HT1080 (cell line): ENCODE measurements at regions not wholly inside any gene's neighbourhood (a gene's known extent, or its start where the extent isn't known, plus 50 kb on each side); places are given as distances from the start of the nearest gene placed in this dataset.

Experiments used
- DNase-seq: peaks from one replicate; pipeline ENCODE4 v3.0.0-alpha.2; 2015; ENCODE audit warnings: low read depth

DNA sequence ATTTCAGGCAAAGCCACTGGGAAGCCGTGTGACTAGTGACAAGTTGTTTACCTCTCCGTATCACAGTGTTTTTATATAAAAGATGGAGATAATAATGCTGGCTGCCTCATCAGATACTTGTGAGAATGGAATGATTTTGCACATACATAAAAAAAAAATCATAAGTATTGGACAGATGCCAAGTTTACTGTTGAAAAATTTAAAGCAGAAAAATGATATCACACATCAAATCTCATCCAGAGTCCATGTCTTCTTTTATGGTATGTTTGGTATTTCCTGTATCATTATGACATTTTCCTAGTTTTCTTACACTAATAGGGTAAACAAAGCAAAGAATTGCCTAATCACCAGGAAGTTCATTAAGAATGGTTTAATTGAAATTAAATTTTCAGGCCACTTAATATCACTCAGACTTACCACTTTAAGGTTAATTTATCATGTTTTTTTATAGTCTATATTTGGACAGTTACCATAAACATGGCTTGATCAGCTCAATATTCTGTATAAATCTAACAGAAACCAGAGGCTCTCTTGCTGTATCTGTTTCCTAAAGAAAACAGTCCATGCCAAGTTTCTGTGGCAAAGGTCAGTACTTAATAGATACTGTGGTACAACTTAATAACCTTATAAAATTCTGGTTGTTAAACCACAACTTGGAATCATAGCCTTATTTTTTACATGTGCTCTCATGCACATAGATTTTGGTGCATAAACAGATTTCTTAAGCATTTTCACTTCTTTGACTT, 656.5 kb upstream of the RIOK2 start:
- DNase-seq, result no peak

DNA sequence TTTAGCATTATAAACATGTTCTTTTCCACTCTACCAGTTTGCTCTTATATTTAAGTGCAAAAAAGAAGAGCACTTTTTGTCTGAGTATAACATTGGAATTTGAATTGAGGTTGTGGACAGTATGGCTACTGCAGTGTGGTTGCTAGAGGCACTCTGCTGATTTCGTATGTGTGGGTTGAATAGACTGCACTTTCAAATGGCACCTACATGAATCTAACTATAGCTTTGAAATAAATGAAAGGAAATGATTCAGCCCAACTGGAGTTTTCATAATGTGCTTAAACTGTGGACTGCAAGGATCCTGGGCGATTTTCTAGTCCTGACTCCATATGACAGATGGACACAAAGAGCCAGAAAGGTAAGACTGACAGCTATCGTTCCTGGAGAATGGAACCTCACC, 657.6 kb upstream of the RIOK2 start:
- DNase-seq, result peak; percentile 35

DNA sequence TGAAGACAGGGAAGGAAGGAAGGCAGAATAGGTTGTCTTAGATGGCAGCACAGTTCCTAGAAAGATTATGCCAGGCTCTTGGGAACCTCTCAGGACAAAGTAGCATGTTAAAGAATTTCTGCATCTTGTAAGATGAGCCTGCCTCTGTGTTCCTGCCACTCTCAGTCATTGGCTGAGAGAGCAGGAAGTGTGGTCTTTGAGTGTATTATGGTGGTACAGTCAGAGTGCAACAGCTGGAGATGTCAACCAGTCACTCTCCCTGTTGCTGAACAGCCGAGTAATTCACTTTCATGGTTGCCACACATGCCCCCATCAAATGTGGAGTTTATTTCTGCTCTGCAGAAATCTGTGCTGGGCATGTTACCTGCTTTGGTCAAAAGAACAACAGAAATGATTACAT, 659.6 kb upstream of the RIOK2 start:
- DNase-seq, result no peak

DNA sequence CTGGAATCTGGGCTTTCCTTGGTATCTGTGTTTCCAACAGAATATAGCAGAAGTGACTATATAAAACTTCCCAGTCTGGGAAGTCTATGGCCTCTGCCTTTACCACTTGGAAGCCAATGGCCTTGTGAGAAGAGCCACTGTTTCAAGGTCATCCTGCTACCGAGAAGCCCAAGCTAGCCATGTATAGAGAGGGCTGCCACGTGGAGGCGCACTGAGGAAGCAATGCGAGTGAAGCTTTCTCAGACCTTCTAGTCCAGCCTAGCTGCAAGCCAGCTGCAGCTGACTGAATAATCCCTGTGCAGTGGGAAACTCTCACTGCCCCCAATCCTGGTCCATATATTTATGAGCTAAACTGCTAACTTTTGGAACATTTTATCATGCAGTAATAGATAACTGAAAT, 661.8 kb upstream of the RIOK2 start:
- DNase-seq, result no peak

DNA sequence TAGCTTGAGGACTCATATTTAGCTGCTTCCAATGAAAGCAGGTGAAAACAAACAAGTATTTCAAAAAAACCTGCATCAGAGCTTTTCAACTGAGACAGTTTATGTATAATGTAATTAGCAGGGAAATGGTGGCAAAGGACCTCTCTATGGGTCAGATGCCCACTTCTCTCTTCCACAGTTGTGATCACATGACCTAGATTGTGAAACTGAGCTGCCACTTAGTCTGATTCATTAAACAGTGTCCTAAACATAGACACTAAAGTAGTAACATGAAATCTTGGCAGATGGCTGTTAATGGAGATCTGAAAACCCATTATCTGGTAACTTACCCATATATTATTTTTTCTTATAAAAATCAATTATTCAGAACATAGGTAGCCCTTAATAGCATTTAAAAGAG, 663.6 kb upstream of the RIOK2 start:
- DNase-seq, result no peak

DNA sequence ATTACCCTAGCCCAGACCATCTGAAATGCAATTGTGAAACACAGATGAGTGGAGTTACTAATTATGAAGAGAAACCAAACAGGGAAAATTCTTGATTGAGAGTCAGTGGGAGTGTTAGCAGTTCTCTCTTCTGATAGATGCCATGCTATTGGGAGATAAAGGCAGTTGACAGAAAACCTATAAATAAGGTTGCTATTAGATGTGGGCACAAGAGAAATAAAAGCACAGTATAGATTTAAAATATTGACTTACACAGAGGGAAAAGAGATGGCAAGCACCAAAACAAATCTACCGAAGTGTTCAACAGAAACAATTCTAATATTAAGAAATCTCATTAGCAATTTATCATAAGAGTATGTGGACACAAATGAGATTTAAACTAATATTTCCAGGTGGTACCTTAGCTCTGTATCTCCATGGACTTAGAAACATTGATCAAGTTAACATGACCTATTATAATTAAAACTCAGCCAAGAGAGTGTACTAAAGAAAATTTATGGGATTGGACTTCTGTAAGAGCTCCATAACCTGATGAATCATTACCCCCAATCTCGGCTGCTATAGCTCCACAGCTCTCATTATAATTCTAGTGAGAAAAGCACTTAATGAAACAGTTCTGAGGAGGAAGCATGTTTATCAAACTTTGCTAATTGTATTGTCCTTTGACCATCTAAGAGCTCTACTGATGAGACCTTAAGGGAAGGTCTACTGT, 665.0 kb upstream of the RIOK2 start:
- DNase-seq, result no peak

DNA sequence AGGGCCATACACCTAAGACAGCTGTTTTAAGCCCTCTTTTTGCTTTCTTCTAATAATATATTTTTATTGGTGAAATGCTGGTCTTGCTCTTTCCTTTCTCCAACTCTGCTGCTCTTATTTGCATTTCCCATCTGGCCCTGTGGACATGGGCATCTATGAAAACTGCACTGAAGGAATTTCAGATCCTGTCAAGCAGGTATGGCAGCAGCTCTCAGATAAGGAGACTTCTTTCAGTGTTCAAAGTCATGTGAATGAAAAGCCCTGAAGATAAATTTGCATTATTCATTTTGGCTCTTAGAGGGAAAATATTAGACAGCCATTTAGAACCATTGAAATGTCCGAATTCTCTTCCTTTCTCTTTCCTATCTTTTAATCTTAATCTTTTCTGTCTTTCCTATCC, 668.0 kb upstream of the RIOK2 start:
- DNase-seq, result no peak

DNA sequence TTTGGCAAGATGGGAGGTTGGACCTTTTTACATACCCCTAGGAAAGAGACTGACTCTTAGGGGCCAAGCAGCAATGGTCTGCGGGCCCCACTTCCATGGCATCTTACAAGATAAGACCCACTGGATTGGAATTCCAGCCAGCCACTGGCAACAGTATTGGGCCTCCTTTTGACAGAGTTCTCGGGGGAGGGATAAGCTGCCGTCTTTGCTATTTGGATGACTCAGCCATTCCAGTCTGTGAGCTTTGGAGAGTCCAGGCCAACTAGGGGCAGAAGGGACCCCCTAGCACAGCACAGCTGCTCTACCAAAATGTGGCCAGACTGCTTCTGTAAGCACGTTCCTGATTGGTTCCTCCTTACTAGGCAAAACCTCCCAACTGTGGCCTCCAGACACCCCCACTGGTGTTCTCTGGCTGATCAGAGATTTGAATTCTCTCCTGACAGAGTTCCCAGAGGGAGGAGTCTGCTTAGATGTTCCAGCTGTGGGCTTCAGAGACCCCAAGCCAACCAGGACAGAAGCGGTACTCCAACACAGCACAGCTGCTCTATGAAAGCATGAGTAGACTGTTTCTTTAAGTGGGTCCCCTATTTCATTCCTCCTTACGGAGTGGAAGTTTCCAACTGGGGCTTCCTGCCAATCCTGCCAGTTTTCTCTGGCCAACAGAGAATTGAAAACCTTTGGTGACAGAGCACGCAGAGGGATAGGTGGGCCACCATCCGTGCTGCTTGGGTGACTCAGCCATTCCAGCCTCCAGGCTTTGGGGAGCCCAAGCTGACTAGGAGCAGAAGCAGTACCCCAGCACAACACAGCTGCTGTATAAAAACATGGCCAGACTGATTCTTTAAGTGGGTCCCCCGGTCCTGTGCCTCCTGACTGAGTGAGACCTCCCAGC, 672.1 kb upstream of the RIOK2 start:
- DNase-seq, result peak; percentile 35

DNA sequence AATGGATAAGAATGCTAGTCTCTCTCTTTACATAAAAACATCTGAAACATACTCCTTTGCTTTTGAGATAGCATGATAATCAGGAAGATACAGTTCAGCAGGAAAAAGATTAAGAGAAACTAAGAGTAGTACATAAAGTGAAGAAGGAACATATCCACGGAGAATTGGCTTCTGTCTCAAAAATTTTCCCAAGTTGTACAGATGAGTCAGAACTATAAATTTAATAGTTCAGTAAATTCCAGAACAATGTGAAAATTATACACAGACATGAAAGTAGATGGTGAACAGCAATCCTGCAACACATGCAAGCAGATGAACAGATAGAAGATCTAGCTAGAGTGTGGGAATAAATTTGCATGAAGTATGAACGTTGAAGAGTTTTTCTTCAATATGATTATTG, 691.4 kb upstream of the RIOK2 start:
- no peak for DNase-seq

DNA sequence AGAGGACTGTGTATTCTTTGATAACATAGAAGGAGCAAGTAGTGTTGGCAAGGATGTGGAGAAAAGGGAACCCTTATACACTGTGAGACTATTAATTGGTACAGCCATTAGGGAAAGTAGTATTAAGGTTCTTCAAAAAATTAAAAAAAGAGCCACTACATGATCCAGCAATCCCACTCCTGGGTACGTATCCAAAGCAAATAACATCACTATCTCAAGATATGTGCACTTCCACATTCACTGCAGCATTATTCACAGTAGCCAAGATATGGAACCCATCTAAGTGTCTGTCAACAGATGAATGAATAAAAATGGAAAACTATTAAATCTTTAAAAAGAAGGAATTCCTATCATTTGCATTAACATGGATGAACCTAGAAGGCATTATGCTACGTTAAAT, 693.2 kb upstream of the RIOK2 start:
- no peak for DNase-seq

DNA sequence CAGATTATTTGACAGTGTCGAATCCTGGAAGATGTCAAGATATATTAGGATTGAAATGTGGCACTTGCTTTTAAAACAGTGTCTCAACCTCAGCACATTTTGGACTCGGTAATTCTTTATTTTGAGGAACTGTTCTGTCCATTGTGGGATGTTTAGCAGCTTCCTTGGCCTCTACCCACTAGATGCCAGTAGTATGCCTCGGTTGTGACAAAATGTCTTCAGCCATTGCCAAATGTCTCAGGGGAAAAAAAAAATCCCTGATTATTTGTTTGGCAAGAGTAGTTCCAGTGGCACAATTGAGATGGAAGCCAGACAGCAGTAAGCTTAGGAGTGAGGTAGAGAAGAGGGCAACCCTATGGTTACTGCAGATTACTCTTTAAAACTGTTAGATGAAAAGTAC, 694.5 kb upstream of the RIOK2 start:
- DNase-seq, result no peak

DNA sequence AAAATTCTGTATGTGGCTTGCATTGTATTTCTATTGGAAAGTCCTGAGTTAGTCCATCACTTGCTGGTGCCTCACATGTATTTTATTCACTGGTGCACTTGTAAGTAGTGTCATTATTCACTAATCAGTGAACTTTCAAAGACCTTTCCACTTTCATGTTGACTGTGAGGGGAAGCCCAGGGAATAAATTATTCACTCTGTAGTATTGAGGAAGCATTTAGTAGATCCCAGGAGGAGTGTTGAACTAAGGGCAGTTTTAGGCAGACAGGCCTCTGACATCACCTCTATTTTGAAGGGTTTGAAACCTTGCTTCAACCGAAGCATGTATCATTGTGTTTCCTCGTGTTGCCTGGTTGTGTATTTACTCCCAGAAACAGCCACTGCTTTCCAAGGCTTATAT, 705.4 kb upstream of the RIOK2 start:
- DNase-seq, result no peak

DNA sequence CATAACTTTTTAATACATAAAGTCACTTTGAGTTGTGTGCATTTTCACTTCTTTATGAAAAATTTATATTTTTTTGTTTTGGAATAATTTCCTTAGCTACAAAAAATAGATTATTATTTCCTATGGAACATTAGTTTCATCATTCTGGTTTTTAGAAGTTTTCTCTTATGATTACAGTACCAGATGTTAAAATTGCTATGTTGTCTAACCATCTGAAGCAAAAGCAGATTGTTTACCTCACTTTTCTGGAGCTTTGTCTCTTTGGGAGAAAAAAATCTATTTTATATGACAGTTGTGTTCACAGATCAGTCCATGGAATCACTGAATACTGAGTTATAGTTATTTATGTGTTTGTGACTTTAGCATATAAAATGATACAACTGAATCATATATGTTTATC, 708.9 kb upstream of the RIOK2 start:
- no peak for DNase-seq

DNA sequence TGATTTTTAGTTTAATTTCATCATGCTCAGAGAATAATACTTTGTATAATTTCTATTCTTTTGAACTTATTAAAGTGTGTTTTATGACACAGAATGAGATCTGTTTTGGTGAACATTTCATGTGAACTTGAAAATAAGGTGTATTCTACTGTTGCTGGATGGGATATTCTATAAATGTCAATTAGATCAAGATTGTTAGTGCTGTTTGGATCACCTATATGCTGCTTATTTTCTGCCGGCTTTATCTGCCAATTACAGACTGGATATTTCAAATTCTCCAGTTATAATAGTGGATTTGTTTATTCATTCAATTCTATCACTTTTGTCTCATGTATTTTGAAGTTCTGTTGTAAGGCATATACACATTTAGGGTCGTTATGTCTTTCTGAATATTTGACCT, 720.7 kb upstream of the RIOK2 start:
- DNase-seq, result no peak

DNA sequence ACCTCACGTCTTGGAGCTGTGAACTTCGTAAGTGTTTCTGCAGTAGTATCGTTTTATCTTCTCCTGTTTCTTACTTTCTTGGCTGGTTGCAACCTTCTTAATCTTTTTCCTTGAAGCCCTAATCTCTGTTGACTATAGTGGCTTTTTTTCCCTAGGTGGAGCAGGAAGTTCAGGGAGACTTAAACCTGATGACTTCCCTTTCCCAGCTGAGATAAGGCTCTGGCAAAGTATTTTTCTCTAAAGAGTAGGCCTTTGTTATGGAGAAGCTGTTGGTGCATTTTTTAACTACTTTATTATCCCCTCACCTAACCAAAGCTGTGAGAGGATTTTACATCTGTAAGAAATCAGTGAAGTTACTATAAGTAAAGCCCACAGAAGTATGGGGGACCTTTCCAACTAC, 723.1 kb upstream of the RIOK2 start:
- DNase-seq, result no peak

DNA sequence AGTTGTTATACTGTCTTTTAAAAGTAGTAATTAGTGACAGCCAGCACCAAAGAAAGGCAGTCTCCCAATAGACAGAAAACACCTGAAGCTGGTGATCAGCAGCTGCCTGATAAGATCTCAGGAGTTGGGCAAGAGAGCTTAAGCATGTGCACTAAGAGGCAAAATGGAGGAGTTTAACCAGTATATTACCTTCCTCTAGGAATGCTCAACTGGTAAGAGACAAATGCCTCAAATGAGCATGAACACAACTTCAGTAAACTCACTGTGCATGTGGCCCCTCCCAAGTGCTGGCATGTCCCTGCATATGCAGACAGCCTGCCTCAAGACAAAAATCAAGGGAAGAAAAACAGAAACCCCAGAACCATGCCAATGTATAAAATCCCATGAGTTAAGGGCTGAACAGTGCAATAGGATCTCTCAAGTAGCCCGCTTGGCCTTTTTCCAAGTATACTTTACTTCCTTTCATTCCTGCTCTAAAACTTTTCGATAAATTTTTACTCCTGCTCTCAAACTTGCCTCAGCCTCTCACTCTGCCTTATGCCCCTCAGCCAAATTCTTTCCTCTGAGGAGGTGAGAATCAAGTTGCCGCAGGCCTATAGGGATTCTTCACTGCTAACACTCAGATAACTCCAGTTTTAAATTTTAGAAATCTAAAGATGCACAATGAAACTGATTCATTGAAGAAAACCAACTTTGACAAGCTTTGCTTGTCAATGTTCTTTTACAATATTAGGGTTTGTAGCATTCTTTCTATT, 724.8 kb upstream of the RIOK2 start:
- DNase-seq, result no peak

DNA sequence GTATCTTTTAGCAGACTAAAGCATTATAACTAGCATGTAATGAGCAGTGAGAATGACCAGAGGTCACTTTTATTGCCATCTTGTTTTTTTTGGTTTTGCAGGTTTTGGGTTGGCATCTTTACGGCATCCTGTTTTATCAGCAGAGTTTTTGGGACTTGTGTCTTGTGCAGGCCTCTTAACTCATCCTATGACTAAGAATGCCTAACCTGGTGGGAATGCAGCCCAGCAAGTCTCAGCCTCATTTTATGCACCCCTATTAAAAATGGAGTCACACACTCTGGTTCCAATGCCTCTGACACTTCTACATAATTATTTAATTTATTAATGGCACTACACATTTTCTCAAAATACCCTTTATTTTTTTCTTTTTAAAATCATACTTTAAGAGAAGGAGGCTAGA, 726.5 kb upstream of the RIOK2 start:
- DNase-seq, result peak; percentile 3

DNA sequence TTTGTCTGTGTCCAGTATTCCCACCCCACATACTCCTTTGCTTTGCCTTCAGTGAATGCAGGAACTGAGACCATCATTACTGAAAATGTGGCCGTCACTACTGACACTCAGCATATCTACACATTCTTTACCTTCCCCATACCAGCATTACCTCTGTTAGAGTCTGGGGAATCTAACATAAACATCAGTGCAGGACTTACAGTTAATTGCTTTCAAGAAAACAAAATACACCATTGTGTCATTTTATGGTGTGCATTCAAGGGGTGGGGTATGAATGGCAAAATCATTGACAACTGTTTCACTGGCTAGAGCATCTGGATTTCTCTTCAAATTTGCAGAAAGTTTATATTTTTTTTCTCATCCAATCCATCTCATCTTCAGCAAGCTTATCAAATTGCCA, 731.4 kb upstream of the RIOK2 start:
- no peak for DNase-seq

DNA sequence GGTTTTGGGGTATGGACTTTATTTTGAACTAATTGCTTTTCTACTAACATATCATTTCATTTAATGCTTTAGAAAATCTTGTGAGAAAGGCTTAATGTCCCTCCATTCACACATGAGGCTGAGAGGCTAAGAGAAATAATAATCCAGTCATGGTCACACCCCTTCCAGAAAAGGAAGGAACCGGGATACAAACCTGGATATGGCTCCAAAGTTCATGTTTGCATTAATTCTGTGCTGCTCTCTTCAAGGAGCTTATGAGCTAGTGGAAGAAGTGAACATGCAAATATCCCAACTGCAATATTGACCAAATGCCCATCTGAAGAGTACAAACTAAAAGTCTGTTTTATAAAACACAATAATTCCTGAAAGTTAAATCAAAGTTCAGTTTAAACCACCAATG, 732.1 kb upstream of the RIOK2 start:
- DNase-seq, result no peak

DNA sequence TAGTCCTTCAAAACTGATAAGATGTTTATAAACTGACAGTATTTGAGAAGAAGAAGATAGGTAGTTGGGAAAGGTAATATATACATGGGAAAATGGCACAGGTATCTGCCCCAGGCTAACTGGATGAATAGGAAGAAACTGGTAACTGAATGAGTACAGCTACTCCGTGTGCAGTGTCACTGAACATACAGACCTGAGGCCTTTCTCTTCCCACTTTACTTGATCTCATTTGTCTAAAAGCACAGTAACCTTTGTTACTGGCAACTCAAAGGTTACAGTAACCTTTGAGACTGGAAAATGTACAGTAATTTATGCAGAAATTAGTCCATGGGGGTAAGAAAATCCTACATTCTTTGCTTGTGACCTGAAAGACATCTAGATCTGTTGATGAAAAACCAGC, 735.0 kb upstream of the RIOK2 start:
- no peak for DNase-seq

DNA sequence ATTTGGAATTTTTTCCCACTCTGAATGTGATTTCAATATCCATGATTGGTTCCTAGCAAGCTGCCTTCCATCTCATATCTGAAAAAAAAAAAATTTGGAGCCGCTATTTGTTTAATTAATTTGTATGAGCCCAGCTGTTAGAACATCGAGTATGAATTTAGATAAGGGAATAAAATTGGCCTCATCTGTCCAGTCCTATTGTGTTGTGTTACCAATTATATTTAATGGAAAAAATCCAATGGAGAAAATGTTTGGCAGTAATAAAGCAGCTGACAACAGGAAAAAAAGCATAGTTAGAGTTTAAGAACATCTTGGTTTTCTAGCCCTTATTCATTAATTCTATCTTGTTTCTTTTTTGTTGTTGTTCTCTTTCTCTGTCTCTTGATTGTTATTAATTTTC, 735.6 kb upstream of the RIOK2 start:
- no peak for DNase-seq

DNA sequence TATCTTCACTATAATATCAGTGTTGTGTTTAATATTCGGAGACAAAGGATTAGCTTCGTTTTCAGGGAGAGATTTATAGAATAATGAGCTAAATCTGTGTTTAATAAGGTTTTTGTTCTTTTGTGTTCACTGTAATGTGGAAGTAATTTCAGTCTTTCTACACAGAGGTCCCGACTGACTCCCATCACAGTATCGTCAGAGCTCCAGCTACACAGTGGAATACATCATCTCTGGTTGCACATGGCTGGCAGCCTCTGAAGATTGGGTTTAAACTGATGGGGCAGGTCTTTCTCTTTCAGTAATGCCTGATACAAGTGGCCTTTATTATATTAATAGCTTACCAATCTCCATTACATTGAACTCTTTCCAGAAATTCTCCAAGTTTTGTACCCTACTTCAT, 736.7 kb upstream of the RIOK2 start:
- no peak for DNase-seq
